ENCODE measurements at regions not wholly inside any gene's neighbourhood (a gene's known extent, or its start where the extent isn't known, plus 50 kb on each side); places are given as distances from the start of the nearest gene placed in this dataset.

DNA sequence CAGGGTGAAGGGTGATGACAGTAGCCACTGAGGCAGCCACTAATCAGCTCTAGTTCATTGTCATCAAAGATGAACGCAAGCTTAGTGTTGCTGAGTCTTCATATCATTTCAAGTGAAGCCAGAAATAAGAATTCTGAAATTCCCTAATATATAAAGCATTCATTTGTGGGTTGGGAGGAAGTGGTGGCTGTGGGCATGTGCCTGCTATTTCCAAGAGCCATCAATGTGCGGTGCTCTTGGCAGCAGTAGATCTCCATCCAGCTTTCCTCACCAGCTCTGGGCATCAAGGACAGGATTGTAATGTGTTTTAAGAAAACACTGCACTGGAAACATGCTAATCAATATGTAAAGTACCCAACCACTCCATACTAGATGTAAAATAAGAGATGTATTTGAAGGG lies 202.5 kb upstream of the AHR start:
- no peak overlapping the region for H3K14ac ChIP-seq (ENCODE audit: insufficient read length)
- H3K23ac ChIP-seq (ENCODE audit: insufficient read length) = no peak overlapping the region
- no peak overlapping the region for H2BK12ac ChIP-seq (ENCODE audit: low read depth, low read length)
- H3K27me3 ChIP-seq (replicated peaks in 1 of 4; ENCODE audit: control insufficient read depth in 3 of 4, extremely low read depth in 1 of 4, insufficient read depth in 3 of 4, low read length in 3 of 4) = no peaks in the 10 kb centered on the region
- no peak overlapping the region for H4K5ac ChIP-seq (ENCODE audit: insufficient read length, low read depth, low read length)
- H3K4me1 ChIP-seq (replicated peaks in 1 of 4; ENCODE audit: control insufficient read depth in 3 of 4, insufficient read depth in 4 of 4, low read length in 3 of 4) = no peaks in the 10 kb centered on the region
- no peak for FAIRE-seq
- no peak overlapping the region for H2AFZ ChIP-seq (ENCODE audit: low read length)
- H3K27ac ChIP-seq (ENCODE audit: low read depth, low read length) = no peak overlapping the region
- H2BK120ac ChIP-seq (replicated peaks; ENCODE audit: low read depth, low read length) = no peak overlapping the region
- no peak overlapping the region for H4K91ac ChIP-seq (replicated peaks; ENCODE audit: insufficient read length, low read length)
- no peak overlapping the region for H4K8ac ChIP-seq (ENCODE audit: extremely low read depth, insufficient read depth, low read length)
- no peaks in the 10 kb centered on the region for H3K79me1 ChIP-seq (ENCODE audit: low read depth, low read length)
- no peak overlapping the region for H3K9ac ChIP-seq (replicated peaks in 1 of 4; ENCODE audit: extremely low read depth in 1 of 4, low read depth in 3 of 4, low read length in 3 of 4)
- no peak overlapping the region for H3K4me3 ChIP-seq (ENCODE audit: extremely low read depth in 1 of 4, insufficient read depth in 2 of 4, low read depth in 3 of 4, low read length in 4 of 4)
- DNase-seq (ENCODE audit: low read depth in 1 of 2, low spot score in 2 of 2) = no peak
- no peak overlapping the region for H2BK15ac ChIP-seq (ENCODE audit: low read length)
- no peak overlapping the region for H3K18ac ChIP-seq (ENCODE audit: extremely low read depth, low read length)
- no peak overlapping the region for H2AK5ac ChIP-seq (ENCODE audit: low read depth, low read length)
- H2BK20ac ChIP-seq (ENCODE audit: low read length) = no peak overlapping the region
- no peak for TF ChIP-seq CTBP2 (IDR thresholded peaks at IDR 0.05; ENCODE audit: borderline replicate concordance, insufficient read depth, insufficient read length, low read length)
- no peak for TF ChIP-seq GTF2F1 (IDR thresholded peaks at IDR 0.05; ENCODE audit: borderline replicate concordance, low read depth, low read length)
- TF ChIP-seq YY1 (IDR thresholded peaks at IDR 0.05; ENCODE audit: low read depth, low read length) = no peak
- no peak for TF ChIP-seq JUND (IDR thresholded peaks at IDR 0.05; ENCODE audit: low read length)
- no peak for TF ChIP-seq ZNF274 (IDR thresholded peaks at IDR 0.05; ENCODE audit: borderline replicate concordance, extremely low read depth, low read length)
- no peak for TF ChIP-seq GABPA (IDR thresholded peaks at IDR 0.05; ENCODE audit: borderline replicate concordance, insufficient read depth, low read length)
- no peak for TF ChIP-seq RNF2 (IDR thresholded peaks at IDR 0.05; ENCODE audit: borderline replicate concordance, low read depth, low read length, missing control alignments, poor library complexity, severe bottlenecking)
- no peak for TF ChIP-seq CHD1 (IDR thresholded peaks at IDR 0.05; ENCODE audit: low read depth, low read length)
- H3K23me2 ChIP-seq (ENCODE audit: low read depth, low read length) = no peaks in the 10 kb centered on the region
- POLR2A ChIA-PET (ENCODE audit: partially characterized antibody) = no interaction called here
- H3K4ac ChIP-seq (replicated peaks; ENCODE audit: insufficient read length, low read depth, low read length) = no peak overlapping the region
- no peak overlapping the region for H3K4me2 ChIP-seq (ENCODE audit: insufficient read depth in 1 of 2, low read depth in 2 of 2, low read length in 2 of 2)
- no peaks in the 10 kb centered on the region for H3K36me3 ChIP-seq (ENCODE audit: control insufficient read depth in 2 of 4, insufficient read depth in 4 of 4, low read length in 3 of 4)
- CTCF ChIA-PET (ENCODE audit: partially characterized antibody) = interaction anchor here (0.6 to 1.0 kb wide), 3 partner anchors 33 to 82 kb away, joined by 3 to 4 read pairs (median 3); no protein-coding TSS in a partner anchor
- WGBS, 2 experiments (ENCODE audit: extremely low coverage in 1 of 2, insufficient coverage in 1 of 2, insufficient read length in 1 of 2, insufficient replicate concordance in 2 of 2, low coverage in 1 of 2, low lambda C conversion rate in 2 of 2, missing lambda C conversion rate in 1 of 2) = 97% methylated on average over 2 of the region's 2 CpGs; no CpG with 5 or more reads in 1 of the 2 experiments
- H3K9me3 ChIP-seq (ENCODE audit: insufficient read depth in 2 of 2, low read depth in 1 of 2, low read length in 1 of 2) = no peaks in the 10 kb centered on the region
- no peaks in the 10 kb centered on the region for H3K79me2 ChIP-seq (ENCODE audit: control insufficient read depth in 1 of 2, insufficient read depth in 2 of 2, low read length in 2 of 2)
- H4K20me1 ChIP-seq (replicated peaks in 1 of 2; ENCODE audit: control insufficient read depth in 1 of 2, insufficient read depth in 2 of 2, low read length in 2 of 2) = no peaks in the 10 kb centered on the region
- no peak overlapping the region for H2BK5ac ChIP-seq (ENCODE audit: low read depth, low read length)
- H3K56ac ChIP-seq (replicated peaks; ENCODE audit: insufficient read length, low read depth, low read length) = no peak overlapping the region
